Activated CD4-positive, alpha-beta T cell treated with anti-CD3 and anti-CD28 coated beads for 4 hours (primary cell): ENCODE measurements at regions not wholly inside any gene's neighbourhood (a gene's known extent, or its start where the extent isn't known, plus 50 kb on each side); places are given as distances from the start of the nearest gene placed in this dataset.

Experiments used
- DNase-seq, 2 donors: peaks; one replicate each; pipeline ENCODE4 v3.0.0-alpha.2; 2020

- DNase-seq = no peak
These were observed 88.9 kb upstream of the SHH start for GRCh38 chr7:155901176-155901575.

- DNase-seq = no peak
These were observed 87.3 kb upstream of the SHH start for GRCh38 chr7:155899596-155899995.

GRCh38 chr7:155897758-155898386, 85.6 kb upstream of the SHH start:
- DNase-seq = no peak

- no peak for DNase-seq
These were observed 84.4 kb upstream of the SHH start for GRCh38 chr7:155896531-155897263.

- no peak for DNase-seq
These were observed 81.4 kb upstream of the SHH start for GRCh38 chr7:155893664-155894063.

GRCh38 chr7:155893176-155893575, 80.9 kb upstream of the SHH start:
- DNase-seq = no peak

- no peak for DNase-seq
These were observed 77.6 kb upstream of the SHH start for GRCh38 chr7:155889636-155890511.

- no peak for DNase-seq
These were observed 74.9 kb upstream of the SHH start for GRCh38 chr7:155887174-155887525.

- DNase-seq = no peak
These were observed 74.3 kb upstream of the SHH start for GRCh38 chr7:155886391-155887173.

- no peak for DNase-seq
These were observed 73.2 kb upstream of the SHH start for GRCh38 chr7:155885167-155886155.

- DNase-seq = no peak
These were observed 72.2 kb upstream of the SHH start for GRCh38 chr7:155884225-155885166.

GRCh38 chr7:155883491-155884224, 71.4 kb upstream of the SHH start:
- DNase-seq = no peak

- DNase-seq = no peak
These were observed 70.3 kb upstream of the SHH start for GRCh38 chr7:155882596-155882995.

- DNase-seq = no peak
These were observed 69.4 kb upstream of the SHH start for GRCh38 chr7:155881471-155882350.

- DNase-seq = no peak
These were observed 68.5 kb upstream of the SHH start for GRCh38 chr7:155880721-155881120.

GRCh38 chr7:155879592-155879991, 67.3 kb upstream of the SHH start:
- no peak for DNase-seq

GRCh38 chr7:155878674-155879073, 66.4 kb upstream of the SHH start:
- DNase-seq = no peak

- no peak for DNase-seq
These were observed 66.0 kb upstream of the SHH start for GRCh38 chr7:155878250-155878649.

GRCh38 chr7:155877167-155877566, 64.9 kb upstream of the SHH start:
- DNase-seq = no peak
